ENCODE measurements at regions not wholly inside any gene's neighbourhood (a gene's known extent, or its start where the extent isn't known, plus 50 kb on each side); places are given as distances from the start of the nearest gene placed in this dataset.

GRCh38 chr3:167146911-167147310 is 233.2 kb downstream of the ZBBX start:
- CTCF ChIA-PET = interaction anchor here (1.2 kb wide), 1 partner anchor 115 kb away, joined by 4 read pairs; no protein-coding TSS in a partner anchor
- H3K27me3 ChIP-seq (ENCODE audit: low read length) = no peaks in the 10 kb centered on the region
- ATAC-seq (no peak), DNase-seq (no peak)
- H3K9ac ChIP-seq (ENCODE audit: low read length) = no peak overlapping the region
- POLR2A ChIA-PET (ENCODE audit: unreplicated experiment) = no interaction called here
- no peak overlapping the region for H3K4me3 ChIP-seq (ENCODE audit: low read length)
- no peaks in the 10 kb centered on the region for H3K36me3 ChIP-seq (ENCODE audit: low read depth, low read length)
- H4K20me1 ChIP-seq (ENCODE audit: low read length) = no peaks in the 10 kb centered on the region
- H3K4me1 ChIP-seq (ENCODE audit: insufficient read depth, low read length) = no peaks in the 10 kb centered on the region
- H3K79me2 ChIP-seq (ENCODE audit: low read length) = no peaks in the 10 kb centered on the region
- H3K27ac ChIP-seq (ENCODE audit: low read length) = no peak overlapping the region
- H3K9me2 ChIP-seq (replicated peaks; ENCODE audit: low read length) = no peaks in the 10 kb centered on the region
- no peaks in the 10 kb centered on the region for H3K9me3 ChIP-seq (ENCODE audit: low read length)
- H3K4me2 ChIP-seq (ENCODE audit: low read length) = no peak overlapping the region
- no peaks in the 10 kb centered on the region for H3F3A ChIP-seq (ENCODE audit: low read length, unreplicated experiment)
- H2AFZ ChIP-seq (ENCODE audit: low read length) = no peak overlapping the region
- intact Hi-C loops (cut with micrococcal nuclease) = no loop called here
- no peak for TF ChIP-seq CTCF (conservative IDR thresholded peaks at IDR 0.05; ENCODE audit: low read depth, low read length)
- no peak for TF ChIP-seq EZH2phosphoT487 (IDR thresholded peaks at IDR 0.05; ENCODE audit: borderline replicate concordance, low read length)
- TF ChIP-seq EZH2 (IDR thresholded peaks at IDR 0.05; ENCODE audit: low read length, unreplicated experiment) = no peak
- BruUV-seq (replicated peaks) = no TSS peak

- Histone ChIP-seq H3K9me3 (ENCODE audit: low read length) (no peaks in the 10 kb centered on the region), H3K4me3 (ENCODE audit: low read length) (no peak overlapping the region), H3K27me3 (ENCODE audit: low read length) (no peaks in the 10 kb centered on the region), H3K9ac (ENCODE audit: low read length) (no peak overlapping the region), H4K20me1 (ENCODE audit: low read length) (no peaks in the 10 kb centered on the region), H3K9me2 (replicated peaks; ENCODE audit: low read length) (no peaks in the 10 kb centered on the region), H3K27ac (ENCODE audit: low read length) (no peak overlapping the region), H3K36me3 (ENCODE audit: low read depth, low read length) (no peaks in the 10 kb centered on the region), H3K4me2 (ENCODE audit: low read length) (0 out of 2 replicates have a peak overlapping the region, but pooled peaks have one; percentile 11), H3K4me1 (ENCODE audit: insufficient read depth, low read length) (peaks cover 13% of the 10 kb centered on the region), H2AFZ (ENCODE audit: low read length) (no peak overlapping the region), H3F3A (ENCODE audit: low read length, unreplicated experiment) (no peaks in the 10 kb centered on the region), H3K79me2 (ENCODE audit: low read length) (no peaks in the 10 kb centered on the region)
- intact Hi-C loops (cut with micrococcal nuclease) = loop anchor here (1.0 to 5.0 kb wide), 2 partner anchors 36 to 181 kb away; no protein-coding TSS in a partner anchor
- DNase-seq (peak; percentile 27), ATAC-seq (peak; percentile 60)
- ChIA-PET POLR2A (ENCODE audit: unreplicated experiment) (no interaction called here), CTCF (no interaction called here)
- BruUV-seq (replicated peaks) = no TSS peak
- TF ChIP-seq EZH2phosphoT487 (IDR thresholded peaks at IDR 0.05; ENCODE audit: borderline replicate concordance, low read length) (no peak), CTCF (conservative IDR thresholded peaks at IDR 0.05; ENCODE audit: low read depth, low read length) (no peak), EZH2 (IDR thresholded peaks at IDR 0.05; ENCODE audit: low read length, unreplicated experiment) (no peak)
These were observed 254.3 kb downstream of the ZBBX start for GRCh38 chr3:167125612-167126407.

- Histone ChIP-seq H3K9me3 (ENCODE audit: low read length) (no peaks in the 10 kb centered on the region), H4K20me1 (ENCODE audit: low read length) (no peaks in the 10 kb centered on the region), H2AFZ (ENCODE audit: low read length) (no peak overlapping the region), H3K9me2 (replicated peaks; ENCODE audit: low read length) (no peaks in the 10 kb centered on the region), H3K27me3 (ENCODE audit: low read length) (no peaks in the 10 kb centered on the region), H3K9ac (ENCODE audit: low read length) (no peak overlapping the region), H3K36me3 (ENCODE audit: low read depth, low read length) (no peaks in the 10 kb centered on the region), H3K4me2 (ENCODE audit: low read length) (no peak overlapping the region), H3F3A (ENCODE audit: low read length, unreplicated experiment) (no peaks in the 10 kb centered on the region), H3K4me1 (ENCODE audit: insufficient read depth, low read length) (peaks cover 4% of the 10 kb centered on the region; the same call in 1 of the 2 replicates), H3K27ac (ENCODE audit: low read length) (no peak overlapping the region), H3K4me3 (ENCODE audit: low read length) (no peak overlapping the region), H3K79me2 (ENCODE audit: low read length) (no peaks in the 10 kb centered on the region)
- CTCF ChIA-PET = no interaction called here
- intact Hi-C loops (cut with micrococcal nuclease) = no loop called here
- POLR2A ChIA-PET (ENCODE audit: unreplicated experiment) = no interaction called here
- ATAC-seq (no peak), DNase-seq (no peak)
- TF ChIP-seq EZH2phosphoT487 (IDR thresholded peaks at IDR 0.05; ENCODE audit: borderline replicate concordance, low read length) (no peak), CTCF (conservative IDR thresholded peaks at IDR 0.05; ENCODE audit: low read depth, low read length) (no peak)
- BruUV-seq (replicated peaks) = no TSS peak
These were observed 259.3 kb downstream of the ZBBX start for GRCh38 chr3:167120828-167121227.
